Nephron progenitor cell (in vitro differentiated cells): ENCODE measurements at regions not wholly inside any gene's neighbourhood (a gene's known extent, or its start where the extent isn't known, plus 50 kb on each side); places are given as distances from the start of the nearest gene placed in this dataset.
"Not testable (repeated sequence)": the region's sequence is repeated elsewhere in the genome, so short reads cannot be mapped to it uniquely, and the experiment has no call there.

Experiments
- DNase-seq: peaks from one replicate; pipeline ENCODE4 v3.0.0; 2021
- H3K27ac Mint-ChIP-seq: 2 replicates; pipeline ENCODE4 v1.8.0; 2021; ENCODE audit warnings: mild to moderate bottlenecking, moderate library complexity, mixed read lengths
- H3K27me3 Mint-ChIP-seq: 2 replicates; pipeline ENCODE4 v1.8.0; 2021; ENCODE audit warnings: mild to moderate bottlenecking, low read depth, mixed read lengths; ENCODE audit not compliant: poor library complexity
- H3K36me3 Mint-ChIP-seq: 2 replicates; pipeline ENCODE4 v1.8.0; 2021; ENCODE audit warnings: low read depth, mixed read lengths
- H3K4me1 Mint-ChIP-seq: 2 replicates; pipeline ENCODE4 v1.8.0; 2021; ENCODE audit warnings: mixed read lengths
- H3K4me3 Mint-ChIP-seq: 2 replicates; pipeline ENCODE4 v1.8.0; 2021; ENCODE audit warnings: mild to moderate bottlenecking, moderate library complexity, mixed read lengths
- H3K9me3 Mint-ChIP-seq: 2 replicates; pipeline ENCODE4 v1.8.0; 2021; ENCODE audit warnings: mild to moderate bottlenecking, moderate library complexity, mixed read lengths
- CTCF ChIP-seq: fragments of 200-600 bp; sonication (generic); IDR thresholded peaks from 2 replicates; pipeline ENCODE4 v1.5.0; 2021; ENCODE audit warnings: antibody characterized with exemption

GRCh38 chr14:30389134-30389876 lies 169.7 kb upstream of the G2E3 start:
- Mint-ChIP-seq H3K4me3 (no peak overlapping the region), H3K27ac (no peak overlapping the region), H3K4me1 (no peaks in the 10 kb centered on the region), H3K36me3 (no peaks in the 10 kb centered on the region), H3K27me3 (peaks cover 11% of the 10 kb centered on the region), H3K9me3 (no peaks in the 10 kb centered on the region)
- no peak for DNase-seq
- no peak for TF ChIP-seq CTCF

GRCh38 chr14:30389877-30390385 lies 169.0 kb upstream of the G2E3 start:
- no peak for DNase-seq
- H3K36me3 Mint-ChIP-seq = no peaks in the 10 kb centered on the region
- no peaks in the 10 kb centered on the region for H3K4me1 Mint-ChIP-seq
- no peak for TF ChIP-seq CTCF
- H3K27ac Mint-ChIP-seq = no peak overlapping the region
- no peaks in the 10 kb centered on the region for H3K9me3 Mint-ChIP-seq
- no peak overlapping the region for H3K4me3 Mint-ChIP-seq
- H3K27me3 Mint-ChIP-seq = peaks cover 11% of the 10 kb centered on the region

- Mint-ChIP-seq H3K9me3 (no peaks in the 10 kb centered on the region), H3K36me3 (no peaks in the 10 kb centered on the region), H3K27ac (no peak overlapping the region), H3K27me3 (peaks cover 6% of the 10 kb centered on the region), H3K4me3 (no peak overlapping the region), H3K4me1 (no peaks in the 10 kb centered on the region)
- no peak for DNase-seq
- no peak for TF ChIP-seq CTCF
Observed at GRCh38 chr14:30395065-30395464, 163.9 kb upstream of the G2E3 start.

- H3K27ac Mint-ChIP-seq = no peak overlapping the region
- H3K27me3 Mint-ChIP-seq = peaks cover 7% of the 10 kb centered on the region
- no peaks in the 10 kb centered on the region for H3K36me3 Mint-ChIP-seq
- no peak for TF ChIP-seq CTCF
- H3K9me3 Mint-ChIP-seq = no peaks in the 10 kb centered on the region
- H3K4me1 Mint-ChIP-seq = no peaks in the 10 kb centered on the region
- no peak for DNase-seq
- no peak overlapping the region for H3K4me3 Mint-ChIP-seq
Observed at GRCh38 chr14:30402846-30403245, 156.1 kb upstream of the G2E3 start.

- TF ChIP-seq CTCF = no peak
- Mint-ChIP-seq H3K9me3 (no peaks in the 10 kb centered on the region), H3K27ac (no peak overlapping the region), H3K27me3 (peaks cover 9% of the 10 kb centered on the region), H3K4me3 (no peak overlapping the region), H3K4me1 (no peaks in the 10 kb centered on the region), H3K36me3 (no peaks in the 10 kb centered on the region)
- DNase-seq = no peak
Observed at GRCh38 chr14:30403791-30404190, 155.2 kb upstream of the G2E3 start.

GRCh38 chr14:30409508-30410015 lies 149.4 kb upstream of the G2E3 start:
- peaks cover 18% of the 10 kb centered on the region for H3K9me3 Mint-ChIP-seq
- not testable (repeated sequence) for H3K36me3 Mint-ChIP-seq, H3K4me1 Mint-ChIP-seq, H3K27me3 Mint-ChIP-seq, DNase-seq, H3K27ac Mint-ChIP-seq, H3K4me3 Mint-ChIP-seq
